HG02763 (cell line): ENCODE measurements at regions not wholly inside any gene's neighbourhood (a gene's known extent, or its start where the extent isn't known, plus 50 kb on each side); places are given as distances from the start of the nearest gene placed in this dataset.
"Not testable (repeated sequence)": the region's sequence is repeated elsewhere in the genome, so short reads cannot be mapped to it uniquely, and the experiment has no call there.

Source experiments
- ATAC-seq: cut with Tn5 transposase; IDR thresholded peaks from one replicate; pipeline ENCODE4 v1.9.1; 2021; ENCODE audit warnings: mild to moderate bottlenecking, moderate library complexity; ENCODE audit not compliant: unreplicated experiment

DNA sequence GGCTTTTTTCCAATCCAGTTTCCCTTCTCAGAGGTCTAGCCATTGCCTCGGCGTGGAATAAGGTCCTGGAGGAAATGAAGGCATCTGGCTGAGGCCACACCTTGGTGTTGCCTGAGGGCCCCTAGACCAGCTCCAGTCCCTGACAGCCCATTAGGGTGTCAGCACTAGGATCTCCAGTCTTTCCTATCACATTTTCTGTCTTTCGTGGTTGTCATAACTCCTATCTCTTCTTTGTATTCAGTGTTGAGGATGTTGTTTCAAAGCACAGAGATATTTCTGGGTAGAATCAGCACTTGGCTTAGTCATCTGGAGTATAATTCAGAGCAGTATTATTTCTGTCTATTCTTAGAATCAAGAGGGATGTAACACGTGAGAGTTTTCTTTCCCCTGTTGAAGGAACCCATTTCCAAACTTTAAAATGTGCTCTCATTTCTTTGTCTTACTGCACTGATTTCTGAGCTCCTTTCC is 844.3 kb downstream of the KCNT2 start:
- no peak for ATAC-seq

DNA sequence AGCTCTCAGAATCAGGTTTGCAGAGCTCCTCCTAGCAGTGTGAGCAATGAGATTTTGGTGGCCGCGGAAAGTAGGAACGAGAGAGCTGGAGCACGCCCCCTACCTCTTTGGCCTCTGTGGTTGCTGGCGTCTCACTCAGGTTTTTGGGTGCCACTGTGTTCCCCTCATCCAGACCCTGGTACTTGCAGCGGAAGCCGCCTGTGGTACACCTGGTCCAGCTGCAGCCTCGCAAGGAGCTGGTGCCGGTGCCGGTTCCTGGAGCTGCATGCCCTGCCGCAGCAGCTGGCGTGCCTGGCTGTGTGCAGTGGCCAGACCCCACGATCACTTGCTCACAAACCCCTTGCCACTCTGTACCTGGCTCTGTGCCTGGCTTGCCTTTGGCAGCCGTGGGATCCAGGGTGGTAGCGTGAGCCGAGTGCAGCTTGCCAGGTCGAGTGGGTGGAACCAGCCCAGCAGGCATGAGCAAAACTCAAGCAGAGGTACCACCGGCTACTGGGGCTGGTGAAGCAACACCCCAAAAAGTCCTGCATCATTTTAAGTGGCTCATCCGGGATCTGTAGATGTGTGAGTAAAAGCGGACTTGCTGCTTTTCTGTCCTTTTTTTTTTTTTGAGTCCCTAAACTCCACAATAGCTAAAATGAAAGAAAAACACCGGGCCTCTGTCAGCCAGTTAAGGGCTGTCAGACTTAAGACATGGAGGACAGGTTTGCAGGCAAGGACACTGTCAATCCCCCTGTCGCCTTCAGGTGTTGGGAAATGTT is 844.9 kb downstream of the KCNT2 start:
- no peak for ATAC-seq

DNA sequence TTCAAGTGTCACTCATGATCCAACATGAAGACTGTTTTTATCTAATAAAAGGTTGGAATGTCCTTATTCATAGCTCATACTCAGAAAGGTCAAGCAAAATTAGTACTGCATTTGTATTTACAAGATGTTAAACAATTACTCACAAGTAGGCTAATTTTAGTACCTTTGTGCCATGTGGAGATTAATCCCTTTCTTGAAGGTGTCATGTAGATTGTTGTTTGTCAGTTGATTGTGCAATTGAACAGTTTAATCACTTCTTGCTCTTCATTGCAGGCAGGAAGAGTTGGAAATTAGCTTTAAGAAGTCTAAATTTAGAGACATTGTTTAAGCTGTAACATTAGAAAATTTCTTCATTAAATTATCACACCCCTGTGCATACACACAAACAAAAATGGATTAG is 847.1 kb downstream of the KCNT2 start:
- no peak for ATAC-seq

GRCh38 chr1:195756109-195756508 is 852.1 kb downstream of the KCNT2 start:
- ATAC-seq, result no peak

GRCh38 chr1:195754874-195755273 is 853.4 kb downstream of the KCNT2 start:
- no peak for ATAC-seq

DNA sequence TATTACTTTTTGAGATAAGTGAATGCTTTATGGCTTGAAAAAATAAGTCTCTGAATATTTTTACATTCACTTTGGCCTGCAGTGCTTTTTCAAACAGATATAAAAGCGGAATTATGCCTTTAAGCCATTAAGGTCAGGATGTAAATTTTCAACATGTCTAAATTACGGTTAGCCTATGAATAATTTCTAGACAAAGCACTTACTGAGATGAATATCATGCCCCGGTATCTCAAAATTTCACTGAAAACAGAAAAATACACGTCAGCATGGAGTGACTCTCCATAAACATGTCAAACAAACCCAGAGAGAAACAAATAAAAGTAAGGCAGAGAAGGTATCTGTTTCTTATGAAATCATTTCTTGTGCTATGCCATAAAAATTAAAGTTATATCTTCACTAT is 853.9 kb downstream of the KCNT2 start:
- ATAC-seq, result no peak

GRCh38 chr1:195748969-195749368 is 859.3 kb downstream of the KCNT2 start:
- ATAC-seq, result no peak

GRCh38 chr1:195745189-195746010 is 862.8 kb downstream of the KCNT2 start:
- no peak for ATAC-seq

DNA sequence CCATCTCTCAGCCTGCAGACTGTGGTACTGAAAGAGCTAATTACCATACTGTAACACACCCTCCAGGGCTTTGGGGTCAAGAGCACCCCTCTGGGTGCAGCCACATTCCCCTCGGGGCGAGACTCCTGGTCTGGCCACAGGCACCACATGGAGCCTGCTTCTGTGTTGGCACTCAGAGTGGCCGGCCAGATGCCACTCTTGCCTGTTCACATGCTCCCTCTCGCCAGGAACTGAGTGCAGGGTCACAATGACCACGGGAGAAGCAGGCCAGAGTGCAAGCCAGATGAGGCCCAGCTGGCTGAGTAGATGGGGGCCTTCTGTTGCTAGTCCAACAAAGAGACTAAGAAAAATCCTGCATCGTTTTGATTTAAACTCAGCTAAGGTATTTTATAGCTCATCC is 864.0 kb downstream of the KCNT2 start:
- no peak for ATAC-seq

DNA sequence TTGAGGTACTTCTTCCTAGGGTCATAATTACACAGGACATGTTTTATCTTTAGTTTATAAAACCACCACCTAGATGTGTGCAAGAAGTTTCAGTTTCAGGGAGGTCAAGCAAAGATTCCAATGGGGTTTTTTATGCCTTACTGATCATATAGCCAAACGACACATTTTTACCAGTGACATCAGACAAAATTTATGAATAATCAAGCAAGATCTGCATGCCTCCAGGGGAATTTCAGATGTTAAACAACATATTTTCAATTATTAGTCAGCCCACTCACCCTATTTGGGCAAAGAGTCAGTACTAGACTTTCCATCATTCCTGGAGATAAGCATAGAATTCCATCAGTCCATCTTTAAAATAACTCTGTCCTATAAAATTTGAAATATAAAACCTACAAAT is 867.4 kb downstream of the KCNT2 start:
- no peak for ATAC-seq

DNA sequence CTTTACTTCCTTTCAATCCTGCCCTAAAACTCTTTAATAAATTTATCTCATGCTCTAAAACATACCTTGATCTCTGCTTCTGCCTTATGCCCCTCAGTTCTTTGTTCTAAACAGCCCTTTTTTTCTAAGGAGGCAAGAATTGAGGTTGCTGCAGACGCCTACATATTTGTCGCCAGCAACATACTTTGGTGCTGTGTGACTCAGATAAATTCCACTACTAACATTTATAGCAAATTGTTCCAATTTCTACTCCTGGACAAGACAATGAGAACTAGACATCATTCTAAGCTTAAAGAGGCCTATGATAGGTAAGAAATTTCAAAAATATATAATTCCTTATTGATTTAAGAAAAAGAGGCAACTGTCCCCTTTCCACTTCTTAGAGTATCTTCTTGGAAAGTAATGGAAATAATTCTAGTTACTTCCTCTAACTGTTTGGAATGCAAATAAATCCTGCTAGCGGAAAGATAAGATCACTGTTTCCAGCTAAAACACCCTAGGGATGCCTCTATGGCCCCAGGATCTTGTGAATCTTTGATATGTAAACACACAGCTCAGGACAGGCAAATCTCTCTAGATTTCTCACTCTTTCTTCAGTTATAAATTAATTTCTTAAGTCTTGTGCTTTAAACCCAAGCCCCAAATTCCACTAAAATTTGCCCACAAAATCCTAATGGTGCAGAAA is 869.1 kb downstream of the KCNT2 start:
- ATAC-seq, result no peak

DNA sequence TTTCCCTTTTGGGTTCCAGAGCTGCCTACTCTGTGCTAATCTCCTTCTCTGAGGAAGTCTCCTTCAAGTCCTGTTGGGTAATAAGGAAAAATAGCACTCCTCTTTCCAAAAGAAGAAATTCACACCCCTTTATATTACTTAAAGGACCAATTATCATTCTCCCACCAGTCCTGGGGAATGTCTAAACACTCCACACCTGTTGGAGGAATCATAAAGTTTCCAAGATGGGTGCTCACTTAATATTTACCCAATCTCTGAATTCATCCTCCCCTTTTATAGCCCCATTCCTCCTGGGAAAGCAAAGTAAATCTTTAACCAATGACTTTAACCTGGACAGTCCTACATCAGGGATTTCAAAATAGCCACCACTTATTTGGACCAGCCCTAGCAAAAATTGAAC is 873.1 kb downstream of the KCNT2 start:
- ATAC-seq, result no peak

DNA sequence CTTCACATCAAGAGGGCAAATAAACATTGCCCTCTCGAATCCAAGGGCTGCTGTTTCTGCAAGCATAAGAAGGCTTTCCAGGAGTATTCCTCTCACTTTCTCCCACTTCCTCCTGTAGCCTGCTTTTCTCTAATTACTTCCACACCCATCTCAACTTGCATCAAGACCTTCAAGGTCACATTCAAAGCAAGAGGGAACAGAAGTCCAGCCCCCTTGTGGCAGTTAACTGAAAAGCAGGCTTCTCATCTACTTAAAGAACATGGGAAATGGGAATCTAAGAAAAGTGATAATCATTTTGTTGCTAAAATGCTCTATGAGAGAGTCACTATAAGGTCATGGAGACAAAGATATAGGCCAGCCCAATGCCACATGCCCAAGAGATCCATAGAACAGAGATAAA is 874.4 kb downstream of the KCNT2 start:
- ATAC-seq, result no peak

- ATAC-seq, result no peak
Measured at GRCh38 chr1:195733408-195733807, 874.8 kb downstream of the KCNT2 start.

- ATAC-seq, result no peak
Measured at GRCh38 chr1:195731385-195731784, 876.9 kb downstream of the KCNT2 start.

DNA sequence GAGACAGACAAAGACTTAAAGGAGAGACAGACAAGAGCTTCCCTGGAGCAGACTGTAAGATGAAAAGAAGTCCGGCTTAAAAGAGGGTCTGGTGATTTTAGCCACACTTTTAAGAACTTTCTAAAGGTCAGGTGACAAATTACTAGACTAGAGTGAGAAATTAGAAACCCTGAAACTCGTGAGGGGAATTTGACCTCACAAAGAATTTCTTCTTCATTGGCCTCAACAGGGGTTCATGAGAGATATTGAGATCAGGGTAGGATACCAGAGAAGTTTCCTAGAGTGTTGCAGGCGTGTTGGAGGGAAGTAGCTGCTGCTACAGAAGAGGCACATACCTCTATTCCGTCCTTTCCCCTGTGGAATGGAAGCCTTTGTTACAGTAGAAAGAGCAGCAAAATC is 884.4 kb downstream of the KCNT2 start:
- no peak for ATAC-seq

DNA sequence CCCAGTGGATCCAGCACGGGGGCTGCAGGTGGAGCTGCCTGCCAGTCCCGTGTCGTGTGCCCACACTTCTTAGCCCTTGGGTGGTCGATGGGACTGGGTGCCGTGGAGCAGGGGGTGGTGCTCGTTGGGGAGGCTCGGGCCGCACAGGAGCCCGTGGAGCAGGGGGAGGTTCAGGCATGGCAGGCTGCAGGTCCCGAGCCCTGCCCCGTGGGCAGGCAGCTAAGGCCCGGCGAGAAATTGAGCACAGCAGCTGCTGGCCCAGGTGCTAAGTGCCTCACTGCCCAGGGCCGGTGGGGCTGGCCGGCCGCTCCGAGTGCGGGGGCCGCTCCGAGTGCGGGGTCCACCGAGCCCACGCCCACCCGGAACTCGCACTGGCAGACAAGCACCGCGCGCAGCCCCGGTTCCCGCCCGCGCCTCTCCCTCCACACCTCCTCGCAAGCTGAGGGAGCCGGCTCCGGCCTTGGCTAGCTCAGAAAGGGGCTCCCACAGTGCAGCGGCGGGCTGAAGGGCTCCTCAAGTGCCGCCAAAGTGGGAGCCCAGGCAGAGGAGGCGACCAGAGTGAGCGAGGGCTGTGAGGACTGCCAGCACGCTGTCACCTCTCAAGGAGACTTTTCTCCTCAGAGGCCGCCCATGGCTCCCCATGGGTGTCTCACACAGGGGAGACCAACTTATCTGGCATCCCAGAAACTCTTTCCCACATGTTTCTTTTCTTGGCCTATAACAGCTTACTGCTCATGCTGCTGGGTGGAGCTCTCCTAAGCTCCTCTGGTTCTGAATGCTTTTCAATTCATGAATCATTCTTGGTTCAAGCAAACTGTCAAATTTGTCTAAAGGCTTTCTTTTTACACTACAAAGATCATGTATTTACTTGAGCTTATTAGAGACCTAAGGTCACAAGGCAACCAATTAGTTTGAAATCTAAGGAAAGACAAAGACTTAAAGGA is 885.1 kb downstream of the KCNT2 start:
- ATAC-seq, result not testable (repeated sequence)

GRCh38 chr1:195722146-195722545 is 886.1 kb downstream of the KCNT2 start:
- not testable (repeated sequence) for ATAC-seq

DNA sequence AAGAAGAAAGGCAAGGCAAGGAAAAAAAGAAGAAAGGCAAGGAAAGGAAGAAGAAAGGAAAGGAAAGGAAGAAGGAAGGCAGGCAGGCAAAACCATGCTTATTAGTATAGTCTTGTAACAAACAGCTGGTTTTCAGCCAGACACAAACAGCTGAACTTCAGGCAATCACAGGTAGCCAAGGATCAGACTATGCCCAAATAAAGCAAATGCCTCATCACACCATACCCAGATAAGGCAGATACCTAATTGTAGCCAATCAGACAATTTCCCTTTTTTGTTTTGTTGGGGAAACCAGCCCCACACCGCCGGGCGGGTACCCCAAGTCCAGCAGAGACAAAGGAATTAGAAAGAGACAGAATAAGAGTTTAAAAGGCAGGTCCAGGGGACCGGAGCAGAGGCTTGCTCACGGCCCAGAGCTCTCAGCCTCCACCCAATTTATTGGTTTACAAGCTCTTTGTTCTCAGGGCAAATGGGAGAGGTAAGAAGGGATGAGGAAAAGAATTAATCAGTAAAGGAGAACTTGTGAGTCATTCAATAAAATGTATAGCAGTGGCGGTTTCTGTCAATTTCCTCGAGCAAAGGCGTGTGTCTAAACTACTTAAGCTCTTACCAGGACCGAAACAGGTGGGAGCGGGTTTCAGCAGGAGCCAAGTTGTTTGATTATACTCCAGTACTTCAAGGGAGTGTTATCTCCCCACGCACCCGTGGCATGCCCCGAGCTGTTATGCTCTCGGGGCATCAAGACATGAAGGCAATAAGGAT is 886.8 kb downstream of the KCNT2 start:
- ATAC-seq, result no peak

DNA sequence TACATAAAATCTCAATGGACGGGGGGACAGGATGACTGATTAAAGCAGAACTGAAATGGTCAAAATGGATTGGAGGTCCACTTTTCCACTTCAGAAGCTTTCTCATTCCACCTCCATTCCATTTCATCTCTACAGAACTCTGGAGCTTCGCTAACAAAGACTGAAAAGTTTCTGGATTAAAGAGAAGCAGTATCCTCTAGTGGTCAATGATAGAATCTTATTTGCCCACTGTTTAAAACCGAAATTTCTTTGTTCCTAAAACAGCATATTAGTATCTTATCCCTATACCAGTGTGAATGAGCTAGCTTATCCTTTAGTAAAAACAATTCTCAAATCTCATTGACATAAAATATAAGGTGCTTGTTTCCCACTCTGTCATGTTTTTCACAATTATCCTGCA is 890.6 kb downstream of the KCNT2 start:
- no peak for ATAC-seq
